AG09319 (cell line): ENCODE measurements at regions not wholly inside any gene's neighbourhood (a gene's known extent, or its start where the extent isn't known, plus 50 kb on each side); places are given as distances from the start of the nearest gene placed in this dataset.

Source experiments
- DNase-seq: peaks from one replicate; pipeline ENCODE4 v3.0.0-alpha.2; 2010; ENCODE audit warnings: low read depth; ENCODE audit errors: extremely low read depth
- TF ChIP-seq, protein P1 (sequence below): IDR thresholded peaks from 2 replicates; pipeline ENCODE4 v1.5.1; 2011; ENCODE audit warnings: low read depth, mild to moderate bottlenecking, inconsistent platforms, low read length, moderate library complexity

GRCh38 chr10:32109603-32110002 is 53.4 kb upstream of the KIF5B start:
- TF ChIP-seq, protein P1, sequence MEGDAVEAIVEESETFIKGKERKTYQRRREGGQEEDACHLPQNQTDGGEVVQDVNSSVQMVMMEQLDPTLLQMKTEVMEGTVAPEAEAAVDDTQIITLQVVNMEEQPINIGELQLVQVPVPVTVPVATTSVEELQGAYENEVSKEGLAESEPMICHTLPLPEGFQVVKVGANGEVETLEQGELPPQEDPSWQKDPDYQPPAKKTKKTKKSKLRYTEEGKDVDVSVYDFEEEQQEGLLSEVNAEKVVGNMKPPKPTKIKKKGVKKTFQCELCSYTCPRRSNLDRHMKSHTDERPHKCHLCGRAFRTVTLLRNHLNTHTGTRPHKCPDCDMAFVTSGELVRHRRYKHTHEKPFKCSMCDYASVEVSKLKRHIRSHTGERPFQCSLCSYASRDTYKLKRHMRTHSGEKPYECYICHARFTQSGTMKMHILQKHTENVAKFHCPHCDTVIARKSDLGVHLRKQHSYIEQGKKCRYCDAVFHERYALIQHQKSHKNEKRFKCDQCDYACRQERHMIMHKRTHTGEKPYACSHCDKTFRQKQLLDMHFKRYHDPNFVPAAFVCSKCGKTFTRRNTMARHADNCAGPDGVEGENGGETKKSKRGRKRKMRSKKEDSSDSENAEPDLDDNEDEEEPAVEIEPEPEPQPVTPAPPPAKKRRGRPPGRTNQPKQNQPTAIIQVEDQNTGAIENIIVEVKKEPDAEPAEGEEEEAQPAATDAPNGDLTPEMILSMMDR, result no peak
- no peak for DNase-seq
